Mesothelial cell of epicardium (in vitro differentiated cells): ENCODE measurements at regions not wholly inside any gene's neighbourhood (a gene's known extent, or its start where the extent isn't known, plus 50 kb on each side); places are given as distances from the start of the nearest gene placed in this dataset.

Source experiments
- DNase-seq, 2 experiments: peaks; one replicate each; pipeline ENCODE4 v3.0.0; 2021; ENCODE audit warnings: low spot score in 2 of 2; ENCODE audit not compliant: unreplicated experiment in 2 of 2
- H3K27ac Mint-ChIP-seq: 2 replicates; pipeline ENCODE4 v1.8.0; 2021; ENCODE audit warnings: mixed read lengths
- H3K27me3 Mint-ChIP-seq: 2 replicates; pipeline ENCODE4 v1.8.0; 2021; ENCODE audit warnings: low read depth, mixed read lengths
- H3K36me3 Mint-ChIP-seq: 2 replicates; pipeline ENCODE4 v1.8.0; 2021; ENCODE audit warnings: mixed read lengths
- H3K4me1 Mint-ChIP-seq: 2 replicates; pipeline ENCODE4 v1.8.0; 2021; ENCODE audit warnings: mixed read lengths
- H3K4me3 Mint-ChIP-seq: 2 replicates; pipeline ENCODE4 v1.8.0; 2021; ENCODE audit warnings: mild to moderate bottlenecking, moderate library complexity, mixed read lengths
- H3K9me3 Mint-ChIP-seq: 2 replicates; pipeline ENCODE4 v1.8.0; 2021; ENCODE audit warnings: mixed read lengths
- CTCF ChIP-seq: fragments of 200-600 bp; sonication (generic); IDR thresholded peaks from one replicate; pipeline ENCODE4 v1.5.0; 2021; ENCODE audit warnings: antibody characterized with exemption; ENCODE audit not compliant: unreplicated experiment

DNA sequence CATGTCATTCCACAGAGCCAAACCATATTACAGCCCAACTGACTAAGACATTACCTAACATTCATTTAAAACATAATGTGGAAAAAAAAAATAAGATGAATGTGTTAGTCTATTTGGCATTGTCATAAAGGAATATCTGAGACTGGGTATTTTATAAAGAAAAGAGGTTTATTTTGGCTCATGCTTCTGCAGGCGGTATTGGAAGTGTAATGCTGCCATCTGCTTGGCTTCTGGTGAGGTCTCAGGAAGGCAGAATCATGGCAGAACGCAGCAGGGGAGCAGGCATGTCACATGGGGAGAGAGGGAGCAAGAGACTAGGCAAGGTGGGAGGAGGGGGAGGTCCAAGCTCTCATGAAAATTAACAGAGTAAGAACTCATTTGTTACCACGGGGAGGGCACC is 504.8 kb upstream of the LRATD1 start:
- Mint-ChIP-seq H3K4me1 (no peaks in the 10 kb centered on the region), H3K4me3 (no peak overlapping the region), H3K27ac (no peak overlapping the region), H3K36me3 (no peaks in the 10 kb centered on the region), H3K27me3 (peaks cover 1% of the 10 kb centered on the region), H3K9me3 (peaks cover 6% of the 10 kb centered on the region)
- DNase-seq: no peak
- TF ChIP-seq CTCF: no peak

DNA sequence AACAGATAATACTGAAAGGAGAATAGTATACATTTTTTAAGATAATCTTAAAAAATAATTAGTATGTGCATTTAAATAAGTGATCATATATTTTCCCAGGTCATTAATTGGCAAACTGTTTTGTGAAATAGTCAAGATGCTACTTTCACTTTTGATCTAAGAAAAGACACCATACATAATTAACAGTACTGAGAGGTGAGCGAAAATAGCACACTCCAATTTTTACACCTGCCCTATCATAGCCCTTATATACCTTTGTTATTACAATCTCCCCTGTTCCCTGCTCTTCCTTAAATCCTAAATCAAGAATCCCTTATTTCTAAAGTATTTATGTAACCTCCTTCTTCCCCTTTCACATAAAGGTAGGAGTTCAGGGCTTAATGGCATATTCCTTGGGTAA is 500.1 kb upstream of the LRATD1 start:
- Mint-ChIP-seq H3K9me3 (peaks cover 4% of the 10 kb centered on the region), H3K27ac (no peak overlapping the region), H3K36me3 (no peaks in the 10 kb centered on the region), H3K27me3 (peaks cover 7% of the 10 kb centered on the region), H3K4me1 (no peaks in the 10 kb centered on the region), H3K4me3 (no peak overlapping the region)
- TF ChIP-seq CTCF: no peak
- no peak for DNase-seq

DNA sequence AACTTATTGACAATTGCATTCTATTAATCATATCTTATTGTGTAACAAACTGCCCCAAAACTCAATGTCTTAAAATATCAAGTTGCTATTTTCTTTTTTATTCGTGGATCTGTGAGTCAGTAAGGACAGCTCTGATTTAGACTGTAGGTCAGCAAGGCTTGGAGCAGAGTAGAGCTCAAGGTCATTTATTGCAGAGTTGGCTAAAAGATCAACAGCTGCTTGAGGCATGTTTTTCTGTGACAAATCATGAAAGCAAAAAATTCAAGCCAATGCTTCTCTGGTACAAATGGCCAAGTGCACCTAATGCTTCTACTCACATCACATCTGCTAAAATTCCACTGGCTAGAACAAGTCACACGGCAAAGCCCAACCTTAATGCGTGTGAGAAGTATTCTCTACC is 497.7 kb upstream of the LRATD1 start:
- TF ChIP-seq CTCF: no peak
- DNase-seq: no peak
- Mint-ChIP-seq H3K27me3 (peaks cover 5% of the 10 kb centered on the region), H3K9me3 (no peaks in the 10 kb centered on the region), H3K4me3 (no peak overlapping the region), H3K27ac (no peak overlapping the region), H3K4me1 (no peaks in the 10 kb centered on the region), H3K36me3 (no peaks in the 10 kb centered on the region)

GRCh38 chr2:14136030-14136429 is 496.5 kb upstream of the LRATD1 start:
- peaks cover 8% of the 10 kb centered on the region for H3K27me3 Mint-ChIP-seq
- no peaks in the 10 kb centered on the region for H3K36me3 Mint-ChIP-seq
- H3K4me3 Mint-ChIP-seq: no peak overlapping the region
- no peak overlapping the region for H3K27ac Mint-ChIP-seq
- DNase-seq: no peak
- H3K4me1 Mint-ChIP-seq: no peaks in the 10 kb centered on the region
- no peak for TF ChIP-seq CTCF
- no peaks in the 10 kb centered on the region for H3K9me3 Mint-ChIP-seq

DNA sequence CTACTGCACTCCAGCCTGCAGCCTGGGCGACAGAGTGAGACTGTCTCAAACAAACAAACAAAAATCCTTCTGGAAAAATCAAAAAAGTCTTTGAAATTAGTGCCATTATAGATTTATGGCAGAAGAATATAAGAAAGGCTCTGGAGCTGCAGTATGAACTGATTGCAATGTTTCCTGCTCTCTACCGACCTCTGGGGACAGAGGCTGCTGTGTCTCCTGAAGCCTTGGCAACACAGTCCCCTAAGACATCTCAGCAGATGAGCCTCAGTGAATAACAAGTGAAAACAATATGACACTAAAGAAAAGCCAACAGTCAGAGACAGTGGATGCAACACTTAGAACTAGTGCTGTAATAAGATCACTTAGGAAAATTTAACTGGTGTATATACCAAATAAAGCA is 494.9 kb upstream of the LRATD1 start:
- DNase-seq: no peak
- H3K4me3 Mint-ChIP-seq: no peak overlapping the region
- H3K27me3 Mint-ChIP-seq: peaks cover 9% of the 10 kb centered on the region

More for the DNA sequence above, 494.9 kb upstream of the LRATD1 start:
- Mint-ChIP-seq H3K4me1 (no peaks in the 10 kb centered on the region), H3K9me3 (no peaks in the 10 kb centered on the region), H3K36me3 (no peaks in the 10 kb centered on the region), H3K27ac (no peak overlapping the region)
- TF ChIP-seq CTCF: no peak
